Left lung (tissue), 4 donors: ENCODE measurements at regions not wholly inside any gene's neighbourhood (a gene's known extent, or its start where the extent isn't known, plus 50 kb on each side); places are given as distances from the start of the nearest gene placed in this dataset.

Experiments
- ATAC-seq: fragments of 200-7000 bp; cut with Tn5 transposase; one replicate; pipeline ENCODE4 v1.9.1; 2020; ENCODE audit warnings: moderate library complexity
- DNase-seq, 4 donors: peaks; one replicate each; pipeline ENCODE4 v3.0.0-alpha.2; 2013 to 2020
- H3K27ac ChIP-seq, 2 donors: fragments of 200-600 bp; sonication (generic) in 1 of 2; one replicate each; pipeline versions ENCODE4 v1.5.0 to v1.8.0; 2020 to 2021
- H3K27me3 ChIP-seq, 2 donors: fragments of 200-600 bp; sonication (generic) in 1 of 2; one replicate each; pipeline versions ENCODE4 v1.5.0 to v1.8.0; 2020 to 2021
- H3K36me3 ChIP-seq, 2 donors: fragments of 200-600 bp; sonication (generic) in 1 of 2; one replicate each; pipeline versions ENCODE4 v1.5.0 to v1.8.0; 2020 to 2021
- H3K4me1 ChIP-seq, 2 donors: fragments of 200-600 bp; one replicate each; pipeline ENCODE4 v1.8.0; 2021
- H3K4me3 ChIP-seq, 2 donors: fragments of 200-600 bp; sonication (generic) in 1 of 2; one replicate each; pipeline versions ENCODE4 v1.5.0 to v1.8.0; 2020 to 2021; ENCODE audit warnings: mild to moderate bottlenecking in 1 of 2
- H3K9me3 ChIP-seq, 2 donors: fragments of 200-600 bp; sonication (generic) in 1 of 2; one replicate each; pipeline versions ENCODE4 v1.5.0 to v1.8.0; 2020 to 2021
- CTCF ChIP-seq, 2 donors: fragments of 200-600 bp; sonication (generic) in 1 of 2; IDR thresholded peaks; one replicate each; pipeline versions ENCODE4 v1.5.0 to v1.8.0; 2021; ENCODE audit warnings: antibody characterized with exemption in 2 of 2
- intact Hi-C, 2 donors: fragments of 100-400 bp; cut with DNase I; formaldehyde crosslinking; loops; one replicate each; pipeline versions ENCODE4 v1.11.2 to v1.14.2; 2022
- donor health status: DM: no; HTN: yes; CAD: no.
- donor health status: DM: no; HTN: no; CAD: no.

DNA sequence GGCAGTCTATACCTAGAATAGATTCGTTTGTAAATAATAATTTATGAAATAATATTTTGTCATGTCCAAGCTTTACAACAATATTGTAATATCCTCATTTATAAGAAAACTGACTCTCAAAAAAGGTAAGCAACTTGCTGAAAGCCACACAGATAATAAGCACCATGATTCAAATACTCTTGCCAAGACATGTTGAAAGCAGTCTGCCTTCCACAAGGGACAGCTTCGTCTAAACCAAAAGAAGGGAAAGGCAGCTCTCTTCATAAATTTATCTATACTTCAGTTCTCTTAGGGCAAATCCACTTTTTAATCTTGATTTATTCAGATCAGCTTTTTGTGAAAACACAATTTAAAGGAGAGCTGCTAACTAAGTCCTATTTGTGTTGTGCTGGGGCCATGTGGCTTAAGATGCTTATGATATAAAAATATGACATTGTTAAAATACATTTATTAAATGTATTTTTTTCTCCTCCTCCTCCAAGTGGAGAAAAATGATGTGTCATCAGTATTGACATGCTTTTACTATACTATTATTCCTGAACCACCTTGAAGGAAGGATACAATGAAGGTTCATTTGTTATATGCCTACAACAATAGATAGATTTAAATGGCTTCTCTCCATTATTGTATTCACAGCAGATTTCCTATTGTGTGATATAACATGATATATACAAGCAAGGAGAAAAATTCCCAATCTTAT lies 737.0 kb downstream of the HDGFL1 start:
- DNase-seq (no peak), ATAC-seq (no peak)
- intact Hi-C loops, result no loop called here
- Histone ChIP-seq H3K4me3 (no peak overlapping the region), H3K9me3 (no peaks in the 10 kb centered on the region), H3K27ac (no peak overlapping the region), H3K27me3 (no peaks in the 10 kb centered on the region), H3K4me1 (no peaks in the 10 kb centered on the region), H3K36me3 (no peaks in the 10 kb centered on the region)
- TF ChIP-seq CTCF (IDR thresholded peaks at IDR 0.05), result no peak

DNA sequence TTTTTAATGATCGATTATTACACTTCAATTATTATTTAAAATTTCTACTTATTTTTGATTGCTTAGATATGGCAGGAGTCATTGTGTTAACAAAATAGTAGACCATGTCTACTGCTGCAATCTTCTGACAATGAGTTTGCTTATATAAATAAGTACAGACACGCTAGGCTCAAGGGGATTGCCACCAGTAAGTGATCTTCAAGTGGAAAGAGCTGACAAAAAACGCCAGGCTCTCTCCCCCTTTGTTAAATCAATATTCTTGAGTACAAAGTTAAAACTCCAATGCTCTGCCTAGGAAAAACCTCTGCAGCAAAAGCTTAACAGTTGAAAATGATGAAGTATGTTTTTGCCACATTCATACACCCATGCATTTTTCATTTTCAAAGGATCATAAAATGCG lies 738.1 kb downstream of the HDGFL1 start:
- no peaks in the 10 kb centered on the region for H3K4me1 ChIP-seq
- no peaks in the 10 kb centered on the region for H3K9me3 ChIP-seq
- no peaks in the 10 kb centered on the region for H3K27me3 ChIP-seq
- intact Hi-C loops, result no loop called here
- no peak for DNase-seq
- no peaks in the 10 kb centered on the region for H3K36me3 ChIP-seq
- H3K27ac ChIP-seq, result no peak overlapping the region
- H3K4me3 ChIP-seq, result no peak overlapping the region
- no peak for ATAC-seq
- TF ChIP-seq CTCF (IDR thresholded peaks at IDR 0.05), result no peak

GRCh38 chr6:23308166-23308565 lies 738.8 kb downstream of the HDGFL1 start:
- no peaks in the 10 kb centered on the region for H3K9me3 ChIP-seq
- intact Hi-C loops, result no loop called here
- no peaks in the 10 kb centered on the region for H3K4me1 ChIP-seq
- no peak overlapping the region for H3K4me3 ChIP-seq
- ATAC-seq, result no peak
- no peak for DNase-seq
- H3K36me3 ChIP-seq, result no peaks in the 10 kb centered on the region
- no peak overlapping the region for H3K27ac ChIP-seq
- no peak for TF ChIP-seq CTCF (IDR thresholded peaks at IDR 0.05)
- no peaks in the 10 kb centered on the region for H3K27me3 ChIP-seq

DNA sequence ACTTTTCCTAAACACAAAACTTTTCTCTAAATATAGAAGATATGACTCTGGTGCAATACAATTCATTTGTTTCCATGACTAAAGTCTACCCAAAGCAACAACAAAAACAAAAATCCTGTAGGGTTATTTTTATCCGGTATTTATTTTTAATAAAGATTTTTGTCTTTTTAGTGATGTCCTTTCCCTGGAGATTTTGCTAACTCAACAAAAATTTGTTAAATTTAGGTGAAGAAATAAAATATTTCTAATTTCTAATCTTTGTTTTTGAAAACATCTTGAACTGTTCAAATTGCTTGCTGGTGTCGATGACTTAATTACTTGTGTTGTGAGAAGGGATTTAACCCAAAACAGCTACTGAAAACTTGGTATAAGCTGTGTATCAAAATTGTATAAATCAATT lies 741.8 kb downstream of the HDGFL1 start:
- Histone ChIP-seq H3K27me3 (no peaks in the 10 kb centered on the region), H3K27ac (no peak overlapping the region), H3K36me3 (no peaks in the 10 kb centered on the region), H3K4me1 (no peaks in the 10 kb centered on the region), H3K9me3 (no peaks in the 10 kb centered on the region), H3K4me3 (no peak overlapping the region)
- ATAC-seq (no peak), DNase-seq (no peak)
- no peak for TF ChIP-seq CTCF (IDR thresholded peaks at IDR 0.05)
- intact Hi-C loops, result no loop called here

DNA sequence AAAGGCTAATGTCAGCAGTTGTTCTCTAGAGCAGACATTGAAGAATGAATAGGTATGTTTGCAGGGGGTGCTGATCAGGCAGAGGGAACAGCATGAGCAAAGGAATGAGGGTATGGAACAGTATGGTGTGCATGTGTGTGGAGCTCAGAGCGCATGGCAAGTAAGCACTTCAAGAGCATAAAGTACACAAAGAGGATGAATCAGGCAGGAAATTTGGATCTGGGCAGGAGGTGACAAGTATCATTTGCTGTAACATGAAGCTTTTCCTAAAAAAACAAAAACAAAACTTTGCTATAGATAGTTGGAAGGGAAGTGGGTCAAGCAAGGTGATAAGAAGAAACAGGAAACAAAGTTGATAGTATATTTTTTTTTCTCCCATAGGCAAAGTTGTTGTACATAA lies 746.8 kb downstream of the HDGFL1 start:
- no peak for DNase-seq
- no peak for TF ChIP-seq CTCF (IDR thresholded peaks at IDR 0.05)
- no peak overlapping the region for H3K27ac ChIP-seq
- H3K36me3 ChIP-seq, result no peaks in the 10 kb centered on the region
- no peak for ATAC-seq
- no peaks in the 10 kb centered on the region for H3K27me3 ChIP-seq
- no peaks in the 10 kb centered on the region for H3K9me3 ChIP-seq
- H3K4me1 ChIP-seq, result no peaks in the 10 kb centered on the region
- intact Hi-C loops, result no loop called here
- no peak overlapping the region for H3K4me3 ChIP-seq
